ENCODE measurements at regions not wholly inside any gene's neighbourhood (a gene's known extent, or its start where the extent isn't known, plus 50 kb on each side); places are given as distances from the start of the nearest gene placed in this dataset.

- Histone ChIP-seq H3K4me3 (replicated peaks in 1 of 3; ENCODE audit: insufficient read depth in 1 of 3, low read depth in 1 of 3, low read length in 3 of 3) (no peak overlapping the region), H3K36me3 (ENCODE audit: control insufficient read depth in 2 of 2, extremely low read depth in 1 of 2, insufficient read depth in 2 of 2, low read length in 2 of 2) (no peaks in the 10 kb centered on the region), H4K20me1 (replicated peaks; ENCODE audit: control insufficient read depth, extremely low read depth, insufficient read depth, low read length) (no peaks in the 10 kb centered on the region), H3K27me3 (ENCODE audit: control insufficient read depth in 2 of 2, insufficient read depth in 2 of 2, low read length in 2 of 2) (no peaks in the 10 kb centered on the region), H3K9me3 (replicated peaks; ENCODE audit: control insufficient read depth, insufficient read depth, low read length) (no peaks in the 10 kb centered on the region), H3K4me1 (ENCODE audit: control insufficient read depth, extremely low read depth, insufficient read depth, low read length) (no peaks in the 10 kb centered on the region), H3K9ac (replicated peaks; ENCODE audit: extremely low read depth, insufficient read depth, low read length) (no peak overlapping the region), H3K4me2 (ENCODE audit: insufficient read depth, low read length) (no peak overlapping the region), H2AFZ (ENCODE audit: low read depth, low read length) (no peak overlapping the region), H3K9me1 (replicated peaks; ENCODE audit: control insufficient read depth, extremely low read depth, insufficient read depth, low read length) (no peaks in the 10 kb centered on the region), H3K27ac (ENCODE audit: insufficient read depth, low read depth, low read length) (no peak overlapping the region), H3K79me2 (ENCODE audit: control insufficient read depth, insufficient read depth, low read length) (no peaks in the 10 kb centered on the region)
- DNase-seq (ENCODE audit: low read depth, low spot score) (no peak), FAIRE-seq (no peak)
- BruUV-seq (replicated peaks), result no TSS peak
- intact Hi-C loops (cut with micrococcal nuclease), result no loop called here
- ChIA-PET CTCF (no interaction called here), POLR2A (no interaction called here)
- TF ChIP-seq POLR2AphosphoS5 (IDR thresholded peaks at IDR 0.05; ENCODE audit: insufficient read depth, low read depth, low read length) (no peak), FOS (IDR thresholded peaks at IDR 0.05; ENCODE audit: borderline replicate concordance, insufficient read depth, low read length) (no peak), MAX (IDR thresholded peaks at IDR 0.05; ENCODE audit: insufficient read depth, insufficient read length) (no peak), MYC (IDR thresholded peaks at IDR 0.05; ENCODE audit: low read depth, low read length) (no peak), CTCF (IDR thresholded peaks at IDR 0.05; ENCODE audit: extremely low read depth in 1 of 2, insufficient read depth in 1 of 2, low read depth in 1 of 2, low read length in 2 of 2) (no peak), POLR2A (IDR thresholded peaks at IDR 0.05; ENCODE audit: low read depth, low read length) (no peak), EZH2 (IDR thresholded peaks at IDR 0.05; ENCODE audit: borderline replicate concordance, low read depth, low read length, severe bottlenecking) (no peak), JUN (IDR thresholded peaks at IDR 0.05; ENCODE audit: borderline replicate concordance, insufficient read depth, insufficient read length, low read depth) (no peak), GATA2 (IDR thresholded peaks at IDR 0.05; ENCODE audit: insufficient read depth, insufficient read length, low read depth, low read length) (no peak)
- dilution Hi-C loops (cut with MboI; ENCODE audit: extremely low pct_ligation_motif_present, low sequenced_read_pairs), result no loop called here
Measured at GRCh38 chr4:45353161-45353560, 626.8 kb upstream of the GNPDA2 start.

Data from endothelial cell of umbilical vein (primary cell).